ENCODE measurements at regions not wholly inside any gene's neighbourhood (a gene's known extent, or its start where the extent isn't known, plus 50 kb on each side); places are given as distances from the start of the nearest gene placed in this dataset.
A peak's percentile ranks its signal among the peaks of the same experiment; 100 is the strongest.

- DNase-seq: peak in 1 of 2 donors; percentile 12
- Histone ChIP-seq H3K36me3 (no peaks in the 10 kb centered on the region), H3K9me3 (no peaks in the 10 kb centered on the region), H3K4me1 (peaks cover 0 to 19% (median 0%) of the 10 kb centered on the region in 4 donors), H3K27me3 (no peaks in the 10 kb centered on the region), H3K27ac (peak overlapping the region in 1 of 5 donors; percentile 32), H3K4me3 (no peak overlapping the region)
- intact Hi-C loops (cut with DNase I; ENCODE audit: low total_unique reads): no loop called here
- TF ChIP-seq POLR2A (IDR thresholded peaks at IDR 0.05): no peak
- TF ChIP-seq POLR2AphosphoS5 (IDR thresholded peaks at IDR 0.05): no peak
- WGBS, 5 donors: 57 to 87% (median 73%) methylated on average over 3 of the region's 3 CpGs
Observed at GRCh38 chr4:81845761-81846160, 374.1 kb upstream of the RASGEF1B start.

- H3K27ac ChIP-seq: peak overlapping the region in 2 of 5 donors; percentile 30 to 32
- no peaks in the 10 kb centered on the region for H3K36me3 ChIP-seq
- intact Hi-C loops (cut with DNase I; ENCODE audit: low total_unique reads): no loop called here
- no peaks in the 10 kb centered on the region for H3K27me3 ChIP-seq
- peak in 1 of 2 donors; percentile 7 for DNase-seq
- H3K4me1 ChIP-seq: peaks cover 0 to 20% (median 0%) of the 10 kb centered on the region in 4 donors
- TF ChIP-seq POLR2A (IDR thresholded peaks at IDR 0.05): no peak
- no peak for TF ChIP-seq POLR2AphosphoS5 (IDR thresholded peaks at IDR 0.05)
- TF ChIP-seq EP300 (IDR thresholded peaks at IDR 0.05): no peak
- TF ChIP-seq CTCF (IDR thresholded peaks at IDR 0.05): no peak
- H3K9me3 ChIP-seq: no peaks in the 10 kb centered on the region
- WGBS, 5 donors: 69 to 78% (median 71%) methylated on average over 2 of the region's 2 CpGs
- no peak overlapping the region for H3K4me3 ChIP-seq
Observed at GRCh38 chr4:81845273-81845672, 373.6 kb upstream of the RASGEF1B start.

GRCh38 chr4:81844717-81845116 lies 373.0 kb upstream of the RASGEF1B start:
- peak; percentile 89 to 92 for DNase-seq
- no peaks in the 10 kb centered on the region for H3K36me3 ChIP-seq
- H3K4me1 ChIP-seq: peaks cover 0 to 26% (median 0%) of the 10 kb centered on the region in 4 donors
- peak overlapping the region in 2 of 5 donors; percentile 30 to 32 for H3K27ac ChIP-seq
- no peak overlapping the region for H3K4me3 ChIP-seq
- H3K9me3 ChIP-seq: no peaks in the 10 kb centered on the region
- intact Hi-C loops (cut with DNase I; ENCODE audit: low total_unique reads): loop anchor here (5.0 kb wide), 1 partner anchor 377 kb away; no protein-coding TSS in a partner anchor
- 0 to 2% (median 1%) methylated on average over 3 of the region's 3 CpGs for WGBS, 5 donors
- H3K27me3 ChIP-seq: no peaks in the 10 kb centered on the region
- TF ChIP-seq EP300 (IDR thresholded peaks at IDR 0.05) (no peak), CTCF (IDR thresholded peaks at IDR 0.05) (peak in 5 of 7 experiments; percentile 72 to 84 (median 80)), POLR2A (IDR thresholded peaks at IDR 0.05) (no peak), POLR2AphosphoS5 (IDR thresholded peaks at IDR 0.05) (peak in 1 of 3 donors; percentile 57)

- intact Hi-C loops (cut with DNase I; ENCODE audit: low total_unique reads): loop anchor here (5.0 kb wide), 1 partner anchor 372 kb away; no protein-coding TSS in a partner anchor
- peaks cover 0 to 23% (median 0%) of the 10 kb centered on the region in 4 donors for H3K4me1 ChIP-seq
- WGBS, 5 donors: 63 to 73% (median 65%) methylated on average over 1 of the region's 1 CpG
- no peak overlapping the region for H3K4me3 ChIP-seq
- H3K9me3 ChIP-seq: no peaks in the 10 kb centered on the region
- TF ChIP-seq EP300 (IDR thresholded peaks at IDR 0.05) (no peak), CTCF (IDR thresholded peaks at IDR 0.05) (no peak), POLR2A (IDR thresholded peaks at IDR 0.05) (no peak), POLR2AphosphoS5 (IDR thresholded peaks at IDR 0.05) (no peak)
- no peaks in the 10 kb centered on the region for H3K36me3 ChIP-seq
- H3K27ac ChIP-seq: no peak overlapping the region
- no peaks in the 10 kb centered on the region for H3K27me3 ChIP-seq
- no peak for DNase-seq
Observed at GRCh38 chr4:81839347-81840042, 367.8 kb upstream of the RASGEF1B start.

- Histone ChIP-seq H3K27me3 (no peaks in the 10 kb centered on the region), H3K36me3 (no peaks in the 10 kb centered on the region), H3K4me3 (no peak overlapping the region), H3K9me3 (no peaks in the 10 kb centered on the region), H3K27ac (no peak overlapping the region), H3K4me1 (peaks cover 0 to 23% (median 0%) of the 10 kb centered on the region in 4 donors)
- TF ChIP-seq POLR2A (IDR thresholded peaks at IDR 0.05): no peak
- no peak for TF ChIP-seq CTCF (IDR thresholded peaks at IDR 0.05)
- no peak for TF ChIP-seq POLR2AphosphoS5 (IDR thresholded peaks at IDR 0.05)
- TF ChIP-seq EP300 (IDR thresholded peaks at IDR 0.05): no peak
- intact Hi-C loops (cut with DNase I; ENCODE audit: low total_unique reads): no loop called here
- WGBS, 5 donors: 86 to 97% (median 90%) methylated on average over 2 of the region's 2 CpGs
- no peak for DNase-seq
Observed at GRCh38 chr4:81838586-81838985, 366.9 kb upstream of the RASGEF1B start.
